GM10266 (cell line): ENCODE measurements at regions not wholly inside any gene's neighbourhood (a gene's known extent, or its start where the extent isn't known, plus 50 kb on each side); places are given as distances from the start of the nearest gene placed in this dataset.

ENCODE experiments used
- DNase-seq: peaks from one replicate; pipeline ENCODE4 v3.0.0; 2012; ENCODE audit errors: extremely low spot score
- CTCF ChIP-seq: IDR thresholded peaks from 2 replicates; pipeline ENCODE4 v1.5.1; 2012; ENCODE audit warnings: mild to moderate bottlenecking, low read depth; ENCODE audit not compliant: control insufficient read depth, insufficient read depth; ENCODE audit errors: missing control alignments

DNA sequence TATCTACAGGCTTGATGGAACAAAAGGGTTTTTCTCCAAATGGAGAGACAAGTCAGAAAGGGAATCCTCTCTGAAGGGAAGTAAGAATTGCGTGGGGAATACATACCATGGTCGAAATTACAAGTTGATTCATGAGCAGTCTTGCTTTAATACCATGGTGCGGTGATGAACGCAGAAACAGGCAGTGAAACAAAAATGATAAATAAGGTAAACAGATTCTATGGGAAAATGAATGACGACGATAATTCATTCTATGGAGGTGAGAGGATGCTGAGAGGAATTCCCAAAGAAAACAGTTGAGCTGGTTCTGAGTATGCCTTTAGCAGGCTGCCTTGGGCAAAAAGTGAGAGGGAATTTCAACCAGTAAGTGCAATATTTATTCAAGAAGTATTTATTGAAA, 209.4 kb upstream of the RUNX1 start:
- DNase-seq = no peak
- TF ChIP-seq CTCF = no peak

DNA sequence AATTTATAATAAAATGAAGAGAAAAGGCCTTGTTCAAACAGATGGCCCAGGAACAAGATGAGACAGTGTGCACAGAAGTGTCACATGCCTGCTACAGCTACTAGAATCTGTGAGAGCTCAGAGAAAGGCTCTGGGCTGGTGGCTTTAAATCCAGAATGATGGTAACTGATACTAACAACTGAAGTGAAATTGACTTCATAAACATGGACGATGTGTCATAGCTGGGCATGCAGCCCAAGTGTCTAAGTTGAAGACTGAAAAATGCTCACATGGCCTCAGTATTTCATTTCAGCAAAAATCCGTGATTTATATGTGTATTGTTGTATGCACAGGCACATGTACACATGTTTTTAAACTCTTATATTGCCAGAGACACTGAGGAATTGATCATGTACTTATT, 208.3 kb upstream of the RUNX1 start:
- TF ChIP-seq CTCF = no peak
- no peak for DNase-seq

DNA sequence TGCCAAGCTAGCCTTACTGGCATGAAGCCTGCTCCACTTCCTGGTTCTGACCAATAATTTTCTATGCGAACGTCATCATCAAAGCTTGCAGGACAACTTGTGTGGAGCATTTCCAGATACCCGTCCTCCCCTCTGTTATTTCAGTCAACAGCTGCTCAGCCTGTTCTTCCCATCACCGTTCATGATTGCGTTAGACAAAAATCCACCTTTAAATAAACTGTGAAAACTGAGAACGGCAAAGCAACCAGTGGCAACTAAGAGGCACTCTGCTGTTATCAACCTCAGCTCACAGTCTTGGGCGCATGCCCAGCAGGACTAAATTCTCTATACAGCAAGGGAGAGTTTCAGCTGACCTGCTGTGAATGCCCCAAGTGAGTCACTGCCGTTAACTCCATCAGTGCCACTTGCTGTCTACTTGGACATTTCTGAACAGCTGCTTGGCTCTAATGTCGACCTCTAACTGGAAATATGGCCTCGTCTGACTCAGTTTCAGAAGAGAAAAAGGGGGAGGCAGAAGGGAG, 207.4 kb upstream of the RUNX1 start:
- DNase-seq = no peak
- TF ChIP-seq CTCF = no peak

DNA sequence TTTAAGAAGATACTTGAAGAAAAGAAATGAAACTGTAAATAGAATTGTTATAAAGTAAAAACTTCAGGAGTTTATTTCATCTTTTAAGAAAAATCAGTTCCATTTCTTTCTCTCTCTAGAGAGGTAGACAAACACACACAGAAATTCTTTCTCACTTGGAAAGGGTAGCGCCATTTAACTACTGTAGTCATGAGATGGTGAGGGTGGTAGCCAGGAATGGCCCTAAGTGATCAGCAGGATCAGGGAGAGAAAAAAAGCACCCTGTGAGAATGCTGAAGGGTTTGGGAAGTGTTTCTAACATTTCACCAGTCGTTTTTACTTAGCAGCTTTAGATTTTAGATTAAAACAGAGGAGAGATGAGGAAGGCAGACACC, 205.7 kb upstream of the RUNX1 start:
- no peak for TF ChIP-seq CTCF
- no peak for DNase-seq

GRCh38 chr21:35254006-35254764, 205.1 kb upstream of the RUNX1 start:
- no peak for TF ChIP-seq CTCF
- no peak for DNase-seq

GRCh38 chr21:35252831-35253230, 203.7 kb upstream of the RUNX1 start:
- TF ChIP-seq CTCF = no peak

GRCh38 chr21:35249636-35250035, 200.5 kb upstream of the RUNX1 start:
- no peak for DNase-seq
- TF ChIP-seq CTCF = no peak

More at GRCh38 chr21:35252831-35253230, 203.7 kb upstream of the RUNX1 start:
- no peak for DNase-seq
